Epithelial cell of esophagus (primary cell): ENCODE measurements at regions not wholly inside any gene's neighbourhood (a gene's known extent, or its start where the extent isn't known, plus 50 kb on each side); places are given as distances from the start of the nearest gene placed in this dataset.

Experiments used
- DNase-seq: peaks from one replicate; pipeline ENCODE4 v3.0.0; 2010; ENCODE audit warnings: low read depth
- H3K4me3 ChIP-seq: 2 replicates; pipeline ENCODE4 v1.5.1; 2011; ENCODE audit warnings: mild to moderate bottlenecking, low read length, control low read depth
- TF ChIP-seq, protein P1 (sequence below): IDR thresholded peaks from 2 replicates; pipeline ENCODE4 v1.5.1; 2011; ENCODE audit warnings: low read depth, mild to moderate bottlenecking, low read length, control low read depth, inconsistent platforms; ENCODE audit not compliant: insufficient read depth; ENCODE audit errors: missing control alignments

DNA sequence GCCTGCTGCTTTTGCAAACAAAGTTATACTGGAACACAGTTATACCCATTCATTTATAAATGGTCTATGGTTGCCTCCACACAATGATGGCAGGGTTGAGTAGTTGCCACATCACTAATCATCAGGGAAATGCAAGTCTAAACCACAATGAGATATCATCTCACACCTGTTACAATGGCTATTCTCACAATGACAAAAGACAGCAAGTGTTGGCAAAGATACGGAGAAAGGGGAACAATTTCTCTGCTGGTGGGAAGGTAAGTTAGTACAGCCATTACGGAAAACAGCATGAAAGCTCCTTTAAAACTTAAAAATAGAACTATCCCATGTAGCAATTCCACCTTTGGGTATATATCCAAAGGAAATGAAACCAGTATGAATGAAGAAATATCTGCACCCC is 261.4 kb downstream of the TJP1 start:
- no peak overlapping the region for H3K4me3 ChIP-seq
- DNase-seq: no peak
- TF ChIP-seq, protein P1, sequence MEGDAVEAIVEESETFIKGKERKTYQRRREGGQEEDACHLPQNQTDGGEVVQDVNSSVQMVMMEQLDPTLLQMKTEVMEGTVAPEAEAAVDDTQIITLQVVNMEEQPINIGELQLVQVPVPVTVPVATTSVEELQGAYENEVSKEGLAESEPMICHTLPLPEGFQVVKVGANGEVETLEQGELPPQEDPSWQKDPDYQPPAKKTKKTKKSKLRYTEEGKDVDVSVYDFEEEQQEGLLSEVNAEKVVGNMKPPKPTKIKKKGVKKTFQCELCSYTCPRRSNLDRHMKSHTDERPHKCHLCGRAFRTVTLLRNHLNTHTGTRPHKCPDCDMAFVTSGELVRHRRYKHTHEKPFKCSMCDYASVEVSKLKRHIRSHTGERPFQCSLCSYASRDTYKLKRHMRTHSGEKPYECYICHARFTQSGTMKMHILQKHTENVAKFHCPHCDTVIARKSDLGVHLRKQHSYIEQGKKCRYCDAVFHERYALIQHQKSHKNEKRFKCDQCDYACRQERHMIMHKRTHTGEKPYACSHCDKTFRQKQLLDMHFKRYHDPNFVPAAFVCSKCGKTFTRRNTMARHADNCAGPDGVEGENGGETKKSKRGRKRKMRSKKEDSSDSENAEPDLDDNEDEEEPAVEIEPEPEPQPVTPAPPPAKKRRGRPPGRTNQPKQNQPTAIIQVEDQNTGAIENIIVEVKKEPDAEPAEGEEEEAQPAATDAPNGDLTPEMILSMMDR: no peak

DNA sequence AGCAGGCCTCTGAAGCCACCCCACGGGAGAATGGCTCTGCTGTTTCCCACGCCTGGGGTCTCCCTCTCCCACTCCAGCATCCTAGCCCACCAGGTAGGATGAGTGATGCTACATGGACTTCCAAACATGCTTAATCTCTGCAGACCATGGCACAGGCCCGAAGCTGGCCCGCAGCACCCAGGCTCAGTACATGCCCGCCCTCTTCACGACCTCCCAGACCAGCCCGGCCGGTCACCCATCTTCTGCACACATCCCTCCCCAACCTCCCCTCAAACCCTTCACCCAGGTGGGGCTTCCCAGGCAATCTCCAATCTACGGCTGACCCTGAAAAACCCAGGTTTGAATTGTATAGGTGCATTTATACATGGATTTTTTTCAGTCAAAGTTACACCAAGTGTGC is 264.0 kb downstream of the TJP1 start:
- no peak overlapping the region for H3K4me3 ChIP-seq
- TF ChIP-seq, protein P1: no peak
- DNase-seq: no peak

DNA sequence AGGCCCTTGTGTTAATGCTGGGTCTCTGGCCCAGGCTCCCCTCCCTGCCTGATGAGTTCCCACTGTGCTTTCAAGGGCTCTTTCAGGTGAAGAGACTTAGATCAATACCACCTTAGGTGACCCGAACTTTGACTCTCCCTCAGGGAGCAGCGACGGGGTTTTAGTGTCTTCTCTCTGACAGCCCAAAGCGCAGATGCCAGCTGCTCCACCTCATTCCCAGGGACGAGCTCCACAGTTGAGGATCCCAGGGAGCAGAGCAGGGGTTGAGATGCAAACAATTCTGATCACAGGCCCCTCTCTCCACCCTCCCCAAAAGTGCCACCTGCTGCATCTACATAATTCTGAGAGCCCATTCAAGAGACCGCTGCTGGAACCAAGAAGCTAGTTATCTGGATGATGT is 265.1 kb downstream of the TJP1 start:
- TF ChIP-seq, protein P1: no peak
- no peak for DNase-seq
- H3K4me3 ChIP-seq: no peak overlapping the region

DNA sequence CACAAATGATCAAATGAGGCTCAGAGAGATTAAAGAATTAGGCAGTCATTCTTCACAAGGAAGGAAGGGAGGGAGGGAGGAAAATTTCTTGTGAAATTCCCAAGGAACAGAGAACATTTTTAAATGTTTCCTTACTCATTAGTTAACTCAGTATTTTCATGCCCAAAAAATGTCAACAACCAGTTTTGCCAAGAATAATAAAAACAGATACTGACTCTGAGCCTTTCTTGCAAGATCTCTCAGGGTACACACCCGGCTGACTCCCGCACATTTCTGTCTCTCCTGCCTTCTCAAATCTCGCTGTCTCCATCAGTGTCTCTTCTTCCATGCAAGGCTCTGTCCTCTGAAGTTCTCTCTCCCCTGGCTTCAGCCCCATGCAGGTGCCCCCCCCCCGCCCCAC is 265.9 kb downstream of the TJP1 start:
- no peak for DNase-seq
- TF ChIP-seq, protein P1: no peak
- H3K4me3 ChIP-seq: no peak overlapping the region

DNA sequence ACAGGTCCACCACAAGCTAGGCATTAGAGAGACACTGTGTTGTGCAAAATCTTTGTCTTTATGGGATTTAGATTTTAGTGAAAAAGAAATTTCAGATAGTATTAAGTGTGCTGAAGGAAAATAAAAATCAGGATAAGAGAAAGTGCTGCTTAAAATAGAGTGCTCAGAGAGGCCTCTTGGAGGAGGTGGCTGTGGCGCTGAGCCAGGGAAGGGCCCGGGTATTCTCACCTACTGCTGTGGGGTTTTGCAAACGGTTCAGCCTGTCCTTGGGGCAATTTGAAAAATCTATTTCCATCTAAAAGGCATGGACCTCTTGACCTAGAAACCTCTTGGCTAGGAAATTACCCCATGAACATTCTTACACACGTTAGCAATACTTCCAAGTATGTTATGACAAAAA is 267.7 kb downstream of the TJP1 start:
- no peak for DNase-seq
- TF ChIP-seq, protein P1: no peak
- no peak overlapping the region for H3K4me3 ChIP-seq

DNA sequence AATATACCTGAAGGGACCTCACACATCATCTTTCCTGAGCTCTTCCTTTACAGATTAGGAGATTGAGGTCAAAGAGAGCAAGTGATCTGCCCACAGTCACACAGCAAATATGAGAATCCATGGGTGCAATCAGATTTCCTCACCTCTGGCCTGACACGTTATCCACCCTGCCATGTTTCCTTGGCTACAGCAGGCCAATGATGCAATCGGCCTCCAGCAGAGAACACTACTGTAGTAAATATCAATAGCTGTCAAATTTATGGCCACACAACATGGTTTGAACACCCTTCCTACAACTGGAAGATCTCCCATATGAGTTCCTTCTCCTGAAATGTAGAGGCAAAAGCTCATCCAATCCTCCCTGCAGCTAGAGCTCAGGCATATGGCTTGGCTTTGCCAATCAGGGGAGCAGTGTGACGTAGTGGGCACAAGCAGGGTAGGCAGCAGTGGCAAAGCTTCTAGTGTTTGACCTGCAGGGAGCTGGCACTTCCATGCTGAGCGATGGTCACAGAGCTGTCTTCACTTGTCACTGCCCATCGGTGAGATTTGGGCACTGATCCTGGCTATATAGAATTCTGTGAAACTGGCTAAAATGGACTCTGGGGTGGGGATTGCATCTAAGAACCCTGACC is 271.3 kb downstream of the TJP1 start:
- no peak for DNase-seq
- H3K4me3 ChIP-seq: no peak overlapping the region
- TF ChIP-seq, protein P1: no peak

DNA sequence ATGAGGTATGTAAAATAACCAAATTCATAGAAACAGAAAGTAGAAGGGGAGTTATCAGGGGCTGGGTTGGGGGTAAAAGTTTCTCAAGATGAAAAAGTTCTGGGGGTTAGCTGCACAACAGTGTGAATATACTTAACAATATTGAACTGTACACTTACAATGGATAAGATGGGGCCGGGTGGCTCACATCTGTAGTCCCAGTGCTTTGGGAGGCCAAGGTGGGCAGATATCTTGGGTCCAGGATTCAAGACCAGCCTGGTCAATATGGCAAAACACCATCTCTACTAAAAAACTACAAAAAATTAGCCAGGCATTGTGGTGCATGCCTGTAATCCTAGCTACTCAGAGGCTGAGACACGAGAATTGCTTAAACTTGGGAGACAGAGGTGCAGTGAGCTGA is 274.3 kb downstream of the TJP1 start:
- H3K4me3 ChIP-seq: no peak overlapping the region
- DNase-seq: no peak
- TF ChIP-seq, protein P1: no peak
